Neural cell (in vitro differentiated cells): ENCODE measurements at regions not wholly inside any gene's neighbourhood (a gene's known extent, or its start where the extent isn't known, plus 50 kb on each side); places are given as distances from the start of the nearest gene placed in this dataset.

Experiments used
- H2AFZ ChIP-seq: fragments of 200-600, 300-800 bp; sonication (generic), shearing (Covaris generic); 2 replicates; pipeline ENCODE4 v1.6.0; 2014; ENCODE audit warnings: low read depth, mild to moderate bottlenecking, antibody characterized with exemption, low read length, moderate library complexity
- H3F3A ChIP-seq: fragments of 200-600 bp; shearing (Covaris generic); 2 replicates; pipeline ENCODE4 v1.6.1; 2016; ENCODE audit warnings: mild to moderate bottlenecking, moderate library complexity, mixed read lengths, antibody characterized with exemption, low read length; ENCODE audit not compliant: insufficient read depth, poor library complexity, severe bottlenecking
- H3K27ac ChIP-seq: fragments of 200-600, 300-800 bp; sonication (generic), shearing (Covaris generic); 2 replicates; pipeline ENCODE4 v1.5.1; 2014; ENCODE audit warnings: mild to moderate bottlenecking, low read length, moderate library complexity
- H3K27me3 ChIP-seq: fragments of 300-800, 200-600 bp; sonication (generic), shearing (Covaris generic); 2 replicates; pipeline ENCODE4 v1.6.0; 2014; ENCODE audit warnings: mild to moderate bottlenecking, low read depth, low read length, moderate library complexity; ENCODE audit not compliant: insufficient read depth
- H3K36me3 ChIP-seq: fragments of 300-800, 200-600 bp; sonication (generic), shearing (Covaris generic); 2 replicates; pipeline ENCODE4 v1.5.1; 2014; ENCODE audit warnings: mild to moderate bottlenecking, antibody characterized with exemption, low read length, moderate library complexity; ENCODE audit not compliant: insufficient read depth
- H3K4me2 ChIP-seq: fragments of 300-800, 200-600 bp; sonication (generic), shearing (Covaris generic); 2 replicates; pipeline ENCODE4 v1.6.0; 2014; ENCODE audit warnings: mild to moderate bottlenecking, low read length
- H3K4me3 ChIP-seq: fragments of 300-800, 200-600 bp; sonication (generic), shearing (Covaris generic); 2 replicates; pipeline ENCODE4 v1.5.1; 2014; ENCODE audit warnings: mild to moderate bottlenecking, low read length, moderate library complexity
- H3K79me2 ChIP-seq: fragments of 200-600 bp; shearing (Covaris generic); replicated peaks from 2 replicates; pipeline ENCODE4 v1.6.0; 2014; ENCODE audit warnings: mild to moderate bottlenecking, low read length, moderate library complexity; ENCODE audit not compliant: insufficient read depth
- H3K9ac ChIP-seq: fragments of 300-800, 200-600 bp; sonication (generic), shearing (Covaris generic); 2 replicates; pipeline ENCODE4 v1.6.1; 2016; ENCODE audit warnings: mild to moderate bottlenecking, low read length, mixed read lengths
- H3K9me2 ChIP-seq: fragments of 200-600 bp; shearing (Covaris generic); 2 replicates; pipeline ENCODE4 v1.6.1; 2016; ENCODE audit warnings: mild to moderate bottlenecking, low read length, mixed read lengths; ENCODE audit not compliant: insufficient read depth
- H3K9me3 ChIP-seq: fragments of 200-600, 300-800 bp; sonication (generic), shearing (Covaris generic); 2 replicates; pipeline ENCODE4 v1.6.1; 2016; ENCODE audit warnings: mild to moderate bottlenecking, mixed run types, low read length, moderate library complexity, mixed read lengths
- H4K20me1 ChIP-seq: fragments of 200-600 bp; shearing (Covaris generic); 2 replicates; pipeline ENCODE4 v1.6.1; 2016; ENCODE audit warnings: mild to moderate bottlenecking, mixed run types; ENCODE audit not compliant: insufficient read depth
- EP300 ChIP-seq: fragments of 450-650 bp; conservative IDR thresholded peaks from 2 replicates; pipeline ENCODE4 v1.6.1; 2014; ENCODE audit warnings: antibody characterized with exemption, mild to moderate bottlenecking, moderate library complexity; ENCODE audit not compliant: poor library complexity, severe bottlenecking
- EZH2 ChIP-seq: fragments of 200-600, 300-800 bp; shearing (Covaris generic), sonication (generic); IDR thresholded peaks from 2 replicates; pipeline ENCODE4 v1.6.1; 2014; ENCODE audit warnings: antibody characterized with exemption, low read length, borderline replicate concordance, mild to moderate bottlenecking; ENCODE audit not compliant: insufficient read depth, poor library complexity, severe bottlenecking
- MXI1 ChIP-seq: fragments of 450-650 bp; conservative IDR thresholded peaks from 2 replicates; pipeline ENCODE4 v1.6.1; 2014; ENCODE audit warnings: antibody characterized with exemption, mild to moderate bottlenecking; ENCODE audit not compliant: poor library complexity, severe bottlenecking
- POLR2AphosphoS5 ChIP-seq: IDR thresholded peaks from 2 replicates; pipeline ENCODE4 v1.6.1; 2012
- RAD21 ChIP-seq: fragments of 450-650 bp; conservative IDR thresholded peaks from 2 replicates; pipeline ENCODE4 v1.6.1; 2014; ENCODE audit warnings: antibody characterized with exemption, mild to moderate bottlenecking, moderate library complexity
- SMC3 ChIP-seq: fragments of 450-650 bp; conservative IDR thresholded peaks from 2 replicates; pipeline ENCODE4 v1.6.1; 2014; ENCODE audit warnings: antibody characterized with exemption, mild to moderate bottlenecking, moderate library complexity; ENCODE audit not compliant: poor library complexity
- TAF1 ChIP-seq: IDR thresholded peaks from 2 replicates; pipeline ENCODE4 v1.6.1; 2012; ENCODE audit warnings: low read depth
- TF ChIP-seq, protein P1 (sequence below): fragments of 450-650 bp; IDR thresholded peaks from 2 replicates; pipeline ENCODE4 v1.5.1; 2014; ENCODE audit warnings: antibody characterized with exemption, mild to moderate bottlenecking, moderate library complexity; ENCODE audit not compliant: poor library complexity, severe bottlenecking
- TF ChIP-seq, protein P2 (sequence below): IDR thresholded peaks from 2 replicates; pipeline ENCODE4 v1.6.1; 2012; ENCODE audit warnings: borderline replicate concordance

DNA sequence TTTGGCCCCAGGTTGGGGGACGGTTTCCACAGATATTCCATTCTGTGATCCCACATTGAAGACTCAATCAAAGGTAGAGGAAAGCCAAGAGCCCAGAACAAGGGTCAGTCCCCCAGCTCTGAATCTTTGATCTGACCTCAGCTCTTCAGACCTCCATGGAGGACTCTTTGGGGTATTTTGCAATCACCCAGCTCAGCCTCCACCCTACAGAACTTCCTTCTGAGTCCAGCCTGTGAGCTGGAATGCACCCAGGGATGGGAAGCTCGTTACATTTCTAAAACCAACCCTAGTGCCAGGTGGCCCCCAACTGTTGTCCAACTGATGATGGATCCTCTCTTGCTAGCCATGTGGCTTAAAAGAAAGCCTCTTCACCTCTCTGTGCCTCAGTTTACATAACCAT, 335.3 kb downstream of the MN1 start:
- Histone ChIP-seq H3K27me3 (no peaks in the 10 kb centered on the region), H3K9ac (no peak overlapping the region), H4K20me1 (no peaks in the 10 kb centered on the region), H2AFZ (no peak overlapping the region), H3K4me3 (no peak overlapping the region), H3K4me2 (no peak overlapping the region), H3K9me3 (no peaks in the 10 kb centered on the region), H3F3A (no peaks in the 10 kb centered on the region), H3K36me3 (no peaks in the 10 kb centered on the region), H3K79me2 (no peaks in the 10 kb centered on the region), H3K27ac (no peak overlapping the region), H3K9me2 (no peaks in the 10 kb centered on the region)
- TF ChIP-seq POLR2AphosphoS5 (no peak), TAF1 (no peak), SMC3 (no peak), MXI1 (no peak), RAD21 (no peak), EZH2 (no peak), EP300 (no peak)
- TF ChIP-seq, protein P1, sequence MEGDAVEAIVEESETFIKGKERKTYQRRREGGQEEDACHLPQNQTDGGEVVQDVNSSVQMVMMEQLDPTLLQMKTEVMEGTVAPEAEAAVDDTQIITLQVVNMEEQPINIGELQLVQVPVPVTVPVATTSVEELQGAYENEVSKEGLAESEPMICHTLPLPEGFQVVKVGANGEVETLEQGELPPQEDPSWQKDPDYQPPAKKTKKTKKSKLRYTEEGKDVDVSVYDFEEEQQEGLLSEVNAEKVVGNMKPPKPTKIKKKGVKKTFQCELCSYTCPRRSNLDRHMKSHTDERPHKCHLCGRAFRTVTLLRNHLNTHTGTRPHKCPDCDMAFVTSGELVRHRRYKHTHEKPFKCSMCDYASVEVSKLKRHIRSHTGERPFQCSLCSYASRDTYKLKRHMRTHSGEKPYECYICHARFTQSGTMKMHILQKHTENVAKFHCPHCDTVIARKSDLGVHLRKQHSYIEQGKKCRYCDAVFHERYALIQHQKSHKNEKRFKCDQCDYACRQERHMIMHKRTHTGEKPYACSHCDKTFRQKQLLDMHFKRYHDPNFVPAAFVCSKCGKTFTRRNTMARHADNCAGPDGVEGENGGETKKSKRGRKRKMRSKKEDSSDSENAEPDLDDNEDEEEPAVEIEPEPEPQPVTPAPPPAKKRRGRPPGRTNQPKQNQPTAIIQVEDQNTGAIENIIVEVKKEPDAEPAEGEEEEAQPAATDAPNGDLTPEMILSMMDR, result no peak
- TF ChIP-seq, protein P2, sequence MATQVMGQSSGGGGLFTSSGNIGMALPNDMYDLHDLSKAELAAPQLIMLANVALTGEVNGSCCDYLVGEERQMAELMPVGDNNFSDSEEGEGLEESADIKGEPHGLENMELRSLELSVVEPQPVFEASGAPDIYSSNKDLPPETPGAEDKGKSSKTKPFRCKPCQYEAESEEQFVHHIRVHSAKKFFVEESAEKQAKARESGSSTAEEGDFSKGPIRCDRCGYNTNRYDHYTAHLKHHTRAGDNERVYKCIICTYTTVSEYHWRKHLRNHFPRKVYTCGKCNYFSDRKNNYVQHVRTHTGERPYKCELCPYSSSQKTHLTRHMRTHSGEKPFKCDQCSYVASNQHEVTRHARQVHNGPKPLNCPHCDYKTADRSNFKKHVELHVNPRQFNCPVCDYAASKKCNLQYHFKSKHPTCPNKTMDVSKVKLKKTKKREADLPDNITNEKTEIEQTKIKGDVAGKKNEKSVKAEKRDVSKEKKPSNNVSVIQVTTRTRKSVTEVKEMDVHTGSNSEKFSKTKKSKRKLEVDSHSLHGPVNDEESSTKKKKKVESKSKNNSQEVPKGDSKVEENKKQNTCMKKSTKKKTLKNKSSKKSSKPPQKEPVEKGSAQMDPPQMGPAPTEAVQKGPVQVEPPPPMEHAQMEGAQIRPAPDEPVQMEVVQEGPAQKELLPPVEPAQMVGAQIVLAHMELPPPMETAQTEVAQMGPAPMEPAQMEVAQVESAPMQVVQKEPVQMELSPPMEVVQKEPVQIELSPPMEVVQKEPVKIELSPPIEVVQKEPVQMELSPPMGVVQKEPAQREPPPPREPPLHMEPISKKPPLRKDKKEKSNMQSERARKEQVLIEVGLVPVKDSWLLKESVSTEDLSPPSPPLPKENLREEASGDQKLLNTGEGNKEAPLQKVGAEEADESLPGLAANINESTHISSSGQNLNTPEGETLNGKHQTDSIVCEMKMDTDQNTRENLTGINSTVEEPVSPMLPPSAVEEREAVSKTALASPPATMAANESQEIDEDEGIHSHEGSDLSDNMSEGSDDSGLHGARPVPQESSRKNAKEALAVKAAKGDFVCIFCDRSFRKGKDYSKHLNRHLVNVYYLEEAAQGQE, result no peak

DNA sequence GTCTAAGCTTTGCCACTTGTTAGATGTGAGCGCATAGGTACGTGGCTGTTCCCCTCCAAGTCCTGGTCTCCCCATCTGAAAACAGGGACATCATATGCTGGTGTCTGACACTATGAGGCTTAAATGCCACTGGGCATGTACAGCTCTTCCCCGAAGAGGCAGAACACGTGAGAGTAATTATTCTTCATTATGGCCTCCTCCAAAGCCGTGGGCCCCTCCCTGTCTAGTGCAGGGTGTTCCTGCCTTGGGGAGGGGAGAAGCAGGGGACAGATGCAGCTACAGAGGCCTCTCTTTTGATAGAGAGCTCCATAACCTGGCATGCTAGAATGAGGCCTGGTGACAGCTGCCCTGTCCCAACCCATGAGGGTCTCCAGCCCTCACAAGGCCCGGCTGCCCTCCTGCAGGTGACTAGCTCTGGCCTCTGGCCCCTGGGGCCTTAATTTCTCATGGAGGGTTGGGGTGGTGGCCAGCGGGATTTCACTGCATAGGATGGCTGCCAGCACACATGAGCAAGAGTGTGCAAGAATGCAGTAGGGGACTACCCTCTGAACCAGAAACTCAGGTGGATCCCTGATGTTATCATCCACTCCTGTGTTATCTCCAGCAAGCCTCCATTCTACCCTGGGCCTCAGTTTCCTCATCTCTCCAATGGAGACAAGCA, 334.6 kb downstream of the MN1 start:
- no peak overlapping the region for H3K4me2 ChIP-seq
- no peaks in the 10 kb centered on the region for H3K27me3 ChIP-seq
- H3K27ac ChIP-seq, result no peak overlapping the region
- no peaks in the 10 kb centered on the region for H3K9me2 ChIP-seq
- TF ChIP-seq, protein P1, result no peak
- TF ChIP-seq MXI1, result no peak
- no peak for TF ChIP-seq EZH2
- TF ChIP-seq TAF1, result no peak
- TF ChIP-seq SMC3, result no peak
- no peak for TF ChIP-seq RAD21
- no peak for TF ChIP-seq EP300
- TF ChIP-seq, protein P2, result no peak
- TF ChIP-seq POLR2AphosphoS5, result no peak
- H4K20me1 ChIP-seq, result no peaks in the 10 kb centered on the region
- H3K9me3 ChIP-seq, result no peaks in the 10 kb centered on the region
- no peaks in the 10 kb centered on the region for H3K36me3 ChIP-seq
- H3F3A ChIP-seq, result no peaks in the 10 kb centered on the region
- H2AFZ ChIP-seq, result no peak overlapping the region
- no peak overlapping the region for H3K9ac ChIP-seq
- H3K4me3 ChIP-seq, result no peak overlapping the region
- H3K79me2 ChIP-seq, result no peaks in the 10 kb centered on the region
